GM12878 (cell line): ENCODE measurements at regions not wholly inside any gene's neighbourhood (a gene's known extent, or its start where the extent isn't known, plus 50 kb on each side); places are given as distances from the start of the nearest gene placed in this dataset.

Experiments used
- CTCF ChIP-seq, 3 experiments: IDR thresholded peaks in 2 of 3; conservative IDR thresholded peaks in 1 of 3; 2 replicates each; pipeline ENCODE4 v1.5.1; 2011; ENCODE audit warnings: low read depth in 3 of 3, low read length in 3 of 3, mild to moderate bottlenecking in 3 of 3, control low read depth in 2 of 3, moderate library complexity in 2 of 3, inconsistent platforms in 1 of 3, mixed read lengths in 1 of 3; ENCODE audit not compliant: control insufficient read depth in 2 of 3, insufficient read depth in 1 of 3; ENCODE audit errors: extremely low read depth in 1 of 3
- FOXM1 ChIP-seq: IDR thresholded peaks from 2 replicates; pipeline ENCODE4 v1.6.1; 2012; ENCODE audit warnings: low read depth, mild to moderate bottlenecking, inconsistent platforms, low read length, moderate library complexity
- MXI1 ChIP-seq: fragments of 150-350 bp; IDR thresholded peaks from 2 replicates; pipeline ENCODE4 v1.6.1; 2011; ENCODE audit warnings: low read depth, mild to moderate bottlenecking, inconsistent platforms, low read length, improper control_type of control experiment
- NFYA ChIP-seq: IDR thresholded peaks from 2 replicates; pipeline ENCODE4 v1.6.1; 2011; ENCODE audit warnings: low read depth, mild to moderate bottlenecking, low read length, improper control_type of control experiment, borderline replicate concordance
- POLR2AphosphoS5 ChIP-seq: IDR thresholded peaks from 2 replicates; pipeline ENCODE4 v1.6.1; 2011; ENCODE audit warnings: mild to moderate bottlenecking, low read length, inconsistent platforms
- RAD21 ChIP-seq: IDR thresholded peaks from 2 replicates; pipeline ENCODE4 v1.6.1; 2011; ENCODE audit warnings: mild to moderate bottlenecking, low read depth, low read length, moderate library complexity; ENCODE audit not compliant: insufficient read depth
- SMAD1 ChIP-seq: fragments of 450-650 bp; IDR thresholded peaks from 2 replicates; pipeline ENCODE4 v1.6.1; 2018; ENCODE audit warnings: mild to moderate bottlenecking, low read depth; ENCODE audit not compliant: partially characterized antibody
- TCF7 ChIP-seq: IDR thresholded peaks from 2 replicates; pipeline ENCODE4 v1.6.1; 2014; ENCODE audit warnings: antibody characterized with exemption, borderline replicate concordance
- TF ChIP-seq, protein P1 (sequence below): fragments of 450-650 bp; IDR thresholded peaks from 2 replicates; pipeline ENCODE4 v1.6.1; 2017; ENCODE audit warnings: mild to moderate bottlenecking, moderate library complexity

DNA sequence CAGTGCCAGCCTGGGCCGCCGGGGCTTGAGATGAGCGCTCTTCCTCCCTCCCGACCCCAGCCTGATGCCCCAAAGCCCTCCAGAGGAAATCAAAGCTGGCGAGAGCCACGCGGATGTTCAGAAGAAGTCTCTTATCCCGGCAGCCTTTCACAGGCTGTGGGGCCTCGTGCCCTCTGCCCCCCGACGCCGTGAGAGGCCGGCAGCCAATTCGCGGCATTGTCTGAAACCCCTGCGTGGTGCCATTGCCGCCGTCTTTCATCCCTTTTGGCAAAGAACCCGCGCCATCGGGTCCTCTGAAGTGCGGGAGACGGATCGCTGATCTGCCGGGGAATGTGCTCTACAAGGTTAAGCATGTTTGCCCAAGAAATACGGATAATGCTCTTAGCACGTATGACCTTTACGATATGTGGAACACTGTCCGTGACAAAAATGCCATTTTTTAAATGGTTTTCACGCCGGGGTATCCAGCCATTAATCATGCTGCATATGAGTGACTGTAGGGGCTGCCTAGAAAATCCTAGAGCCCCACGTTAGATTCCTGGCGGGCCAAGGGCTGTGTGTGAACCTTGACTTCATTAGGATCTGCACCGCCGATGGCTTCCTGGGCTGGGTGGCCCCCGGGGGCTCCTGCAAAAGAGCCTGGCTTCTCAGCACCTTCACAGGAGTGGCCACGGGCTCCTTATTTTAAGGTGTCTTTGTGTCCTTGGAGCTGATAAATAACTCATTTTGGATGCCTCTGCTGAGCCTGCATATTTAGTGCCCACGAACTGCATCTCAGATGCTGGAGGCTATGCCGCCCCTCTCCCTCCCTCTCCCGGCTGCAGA is 165.1 kb upstream of the TNRC6C start:
- TF ChIP-seq NFYA: no peak
- TF ChIP-seq MXI1: no peak
- no peak for TF ChIP-seq POLR2AphosphoS5
- no peak for TF ChIP-seq RAD21
- TF ChIP-seq SMAD1: no peak
- TF ChIP-seq CTCF (IDR thresholded peaks at IDR 0.05 in 2 of 3, conservative IDR thresholded peaks at IDR 0.05 in 1 of 3; ENCODE audit: control insufficient read depth in 2 of 3, extremely low read depth in 1 of 3, insufficient read depth in 1 of 3, low read depth in 3 of 3, low read length in 3 of 3): no peak
- TF ChIP-seq, protein P1, sequence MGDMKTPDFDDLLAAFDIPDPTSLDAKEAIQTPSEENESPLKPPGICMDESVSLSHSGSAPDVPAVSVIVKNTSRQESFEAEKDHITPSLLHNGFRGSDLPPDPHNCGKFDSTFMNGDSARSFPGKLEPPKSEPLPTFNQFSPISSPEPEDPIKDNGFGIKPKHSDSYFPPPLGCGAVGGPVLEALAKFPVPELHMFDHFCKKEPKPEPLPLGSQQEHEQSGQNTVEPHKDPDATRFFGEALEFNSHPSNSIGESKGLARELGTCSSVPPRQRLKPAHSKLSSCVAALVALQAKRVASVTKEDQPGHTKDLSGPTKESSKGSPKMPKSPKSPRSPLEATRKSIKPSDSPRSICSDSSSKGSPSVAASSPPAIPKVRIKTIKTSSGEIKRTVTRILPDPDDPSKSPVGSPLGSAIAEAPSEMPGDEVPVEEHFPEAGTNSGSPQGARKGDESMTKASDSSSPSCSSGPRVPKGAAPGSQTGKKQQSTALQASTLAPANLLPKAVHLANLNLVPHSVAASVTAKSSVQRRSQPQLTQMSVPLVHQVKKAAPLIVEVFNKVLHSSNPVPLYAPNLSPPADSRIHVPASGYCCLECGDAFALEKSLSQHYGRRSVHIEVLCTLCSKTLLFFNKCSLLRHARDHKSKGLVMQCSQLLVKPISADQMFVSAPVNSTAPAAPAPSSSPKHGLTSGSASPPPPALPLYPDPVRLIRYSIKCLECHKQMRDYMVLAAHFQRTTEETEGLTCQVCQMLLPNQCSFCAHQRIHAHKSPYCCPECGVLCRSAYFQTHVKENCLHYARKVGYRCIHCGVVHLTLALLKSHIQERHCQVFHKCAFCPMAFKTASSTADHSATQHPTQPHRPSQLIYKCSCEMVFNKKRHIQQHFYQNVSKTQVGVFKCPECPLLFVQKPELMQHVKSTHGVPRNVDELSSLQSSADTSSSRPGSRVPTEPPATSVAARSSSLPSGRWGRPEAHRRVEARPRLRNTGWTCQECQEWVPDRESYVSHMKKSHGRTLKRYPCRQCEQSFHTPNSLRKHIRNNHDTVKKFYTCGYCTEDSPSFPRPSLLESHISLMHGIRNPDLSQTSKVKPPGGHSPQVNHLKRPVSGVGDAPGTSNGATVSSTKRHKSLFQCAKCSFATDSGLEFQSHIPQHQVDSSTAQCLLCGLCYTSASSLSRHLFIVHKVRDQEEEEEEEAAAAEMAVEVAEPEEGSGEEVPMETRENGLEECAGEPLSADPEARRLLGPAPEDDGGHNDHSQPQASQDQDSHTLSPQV: no peak
- TF ChIP-seq FOXM1: no peak
- TF ChIP-seq TCF7: no peak
